ENCODE measurements at regions not wholly inside any gene's neighbourhood (a gene's known extent, or its start where the extent isn't known, plus 50 kb on each side); places are given as distances from the start of the nearest gene placed in this dataset.

GRCh38 chr6:145068577-145068976, 666.7 kb downstream of the EPM2A start:
- TF ChIP-seq CTCF (IDR thresholded peaks at IDR 0.05) (no peak), TCF7L2 (IDR thresholded peaks at IDR 0.05; ENCODE audit: low read depth, low read length) (no peak)
